ENCODE measurements at regions not wholly inside any gene's neighbourhood (a gene's known extent, or its start where the extent isn't known, plus 50 kb on each side); places are given as distances from the start of the nearest gene placed in this dataset.

- no peak for TF ChIP-seq GATA2 (IDR thresholded peaks at IDR 0.05; ENCODE audit: low read depth, low read length)
- TF ChIP-seq GATA3 (IDR thresholded peaks at IDR 0.05; ENCODE audit: low read depth, low read length) = no peak
Measured at GRCh38 chr12:127292736-127293135, 974.2 kb upstream of the TMEM132C start.

Measured in SH-SY5Y (cell line).